ENCODE measurements at regions not wholly inside any gene's neighbourhood (a gene's known extent, or its start where the extent isn't known, plus 50 kb on each side); places are given as distances from the start of the nearest gene placed in this dataset.

DNA sequence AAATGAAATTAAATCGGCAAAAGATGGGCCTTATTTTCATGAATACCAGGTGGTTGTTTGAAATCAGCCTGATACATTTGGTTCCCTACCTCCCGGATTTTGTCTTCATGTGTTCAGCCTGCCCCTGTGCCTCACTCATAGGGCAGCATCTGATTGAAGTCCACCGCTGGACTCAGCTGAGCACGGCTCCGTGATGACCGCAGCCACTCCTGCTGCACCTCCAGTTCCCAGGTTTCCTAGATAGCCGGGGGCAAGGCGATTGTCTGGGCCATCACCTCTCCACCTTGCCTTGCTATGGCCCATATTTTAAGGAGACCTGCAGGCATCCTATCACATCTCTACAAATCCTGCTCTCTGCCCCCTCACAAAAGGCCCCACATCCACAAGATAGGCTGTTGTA, 563.8 kb downstream of the NUF2 start:
- H3K27me3 Mint-ChIP-seq, result no peaks in the 10 kb centered on the region
- no peak for DNase-seq
- Histone ChIP-seq H3K27ac (ENCODE audit: low read depth, low read length) (no peak overlapping the region), H3K4me3 (ENCODE audit: low read length in 2 of 2) (no peak overlapping the region), H3K4me1 (ENCODE audit: insufficient read depth, low read length) (no peaks in the 10 kb centered on the region), H3K27me3 (ENCODE audit: insufficient read depth, low read length) (no peaks in the 10 kb centered on the region), H3K36me3 (ENCODE audit: insufficient read depth, low read length) (no peaks in the 10 kb centered on the region), H3K9me3 (ENCODE audit: control insufficient read depth in 1 of 2, low read length in 2 of 2) (no peaks in the 10 kb centered on the region)
- H3K27ac Mint-ChIP-seq, result no peak overlapping the region
- no peak overlapping the region for H3K4me3 Mint-ChIP-seq
- H3K36me3 Mint-ChIP-seq, result no peaks in the 10 kb centered on the region
- H3K9me3 Mint-ChIP-seq, result peaks cover 0 to 4% (median 0%) of the 10 kb centered on the region in 8 donors
- intact Hi-C loops (cut with micrococcal nuclease), result no loop called here
- CTCF ChIA-PET (ENCODE audit: partially characterized antibody), result no interaction called here
- H3K4me1 Mint-ChIP-seq, result no peaks in the 10 kb centered on the region
- POLR2A ChIA-PET (ENCODE audit: partially characterized antibody), result no interaction called here

DNA sequence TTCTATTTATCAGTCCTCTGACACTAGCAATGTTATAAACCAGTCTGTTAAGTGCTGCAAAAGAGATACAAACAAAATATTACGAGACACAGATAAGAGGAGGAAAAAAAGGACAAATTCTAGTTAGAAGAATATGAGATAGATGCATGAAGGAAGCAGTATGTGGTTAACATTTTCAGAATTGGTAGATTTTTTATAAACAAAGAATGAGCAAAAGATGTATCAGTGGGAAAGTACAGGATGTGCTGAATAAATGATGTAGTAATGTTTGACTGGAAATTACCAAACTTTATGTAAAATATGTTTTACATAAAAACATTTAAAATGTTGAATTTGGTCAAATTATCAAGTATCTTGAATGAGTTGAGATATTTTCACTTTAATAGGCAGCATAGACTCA, 574.2 kb downstream of the NUF2 start:
- H3K4me1 ChIP-seq (ENCODE audit: insufficient read depth, low read length), result no peaks in the 10 kb centered on the region
- ChIA-PET CTCF (ENCODE audit: partially characterized antibody) (no interaction called here), POLR2A (ENCODE audit: partially characterized antibody) (no interaction called here)
- H3K9me3 Mint-ChIP-seq, result peaks cover 0 to 6% (median 4%) of the 10 kb centered on the region in 8 donors
- intact Hi-C loops (cut with micrococcal nuclease), result no loop called here
- H3K9me3 ChIP-seq (ENCODE audit: control insufficient read depth in 1 of 2, low read length in 2 of 2), result no peaks in the 10 kb centered on the region
- no peaks in the 10 kb centered on the region for H3K27me3 Mint-ChIP-seq
- H3K36me3 ChIP-seq (ENCODE audit: insufficient read depth, low read length), result no peaks in the 10 kb centered on the region
- no peaks in the 10 kb centered on the region for H3K36me3 Mint-ChIP-seq
- H3K4me3 ChIP-seq (ENCODE audit: low read length in 2 of 2), result no peak overlapping the region
- DNase-seq, result no peak
- H3K4me1 Mint-ChIP-seq, result no peaks in the 10 kb centered on the region
- no peaks in the 10 kb centered on the region for H3K27me3 ChIP-seq (ENCODE audit: insufficient read depth, low read length)
- H3K4me3 Mint-ChIP-seq, result no peak overlapping the region
- no peak overlapping the region for H3K27ac ChIP-seq (ENCODE audit: low read depth, low read length)
- H3K27ac Mint-ChIP-seq, result no peak overlapping the region

GRCh38 chr1:163897412-163898155, 575.8 kb downstream of the NUF2 start:
- no peaks in the 10 kb centered on the region for H3K27me3 Mint-ChIP-seq
- Histone ChIP-seq H3K4me1 (ENCODE audit: insufficient read depth, low read length) (no peaks in the 10 kb centered on the region), H3K27me3 (ENCODE audit: insufficient read depth, low read length) (no peaks in the 10 kb centered on the region), H3K36me3 (ENCODE audit: insufficient read depth, low read length) (no peaks in the 10 kb centered on the region), H3K4me3 (ENCODE audit: low read length in 2 of 2) (no peak overlapping the region), H3K9me3 (ENCODE audit: control insufficient read depth in 1 of 2, low read length in 2 of 2) (no peaks in the 10 kb centered on the region), H3K27ac (ENCODE audit: low read depth, low read length) (no peak overlapping the region)
- peaks cover 0 to 8% (median 3%) of the 10 kb centered on the region in 8 donors for H3K9me3 Mint-ChIP-seq
- POLR2A ChIA-PET (ENCODE audit: partially characterized antibody), result no interaction called here
- no peak overlapping the region for H3K27ac Mint-ChIP-seq
- H3K36me3 Mint-ChIP-seq, result no peaks in the 10 kb centered on the region
- CTCF ChIA-PET (ENCODE audit: partially characterized antibody), result no interaction called here
- H3K4me3 Mint-ChIP-seq, result peak overlapping the region in 1 of 8 donors; percentile 4
- no peaks in the 10 kb centered on the region for H3K4me1 Mint-ChIP-seq
- intact Hi-C loops (cut with micrococcal nuclease), result no loop called here
- DNase-seq, result no peak

GRCh38 chr1:163906283-163906682, 584.5 kb downstream of the NUF2 start:
- CTCF ChIA-PET (ENCODE audit: partially characterized antibody), result no interaction called here
- Mint-ChIP-seq H3K36me3 (no peaks in the 10 kb centered on the region), H3K4me3 (no peak overlapping the region), H3K27ac (no peak overlapping the region), H3K27me3 (no peaks in the 10 kb centered on the region), H3K4me1 (no peaks in the 10 kb centered on the region), H3K9me3 (peaks cover 2 to 35% (median 18%) of the 10 kb centered on the region in 8 donors)
- intact Hi-C loops (cut with micrococcal nuclease), result no loop called here
- Histone ChIP-seq H3K36me3 (ENCODE audit: insufficient read depth, low read length) (no peaks in the 10 kb centered on the region), H3K9me3 (ENCODE audit: control insufficient read depth in 1 of 2, low read length in 2 of 2) (peaks cover 0 to 2% of the 10 kb centered on the region in 2 donors), H3K4me3 (ENCODE audit: low read length in 2 of 2) (no peak overlapping the region), H3K27me3 (ENCODE audit: insufficient read depth, low read length) (no peaks in the 10 kb centered on the region), H3K4me1 (ENCODE audit: insufficient read depth, low read length) (no peaks in the 10 kb centered on the region), H3K27ac (ENCODE audit: low read depth, low read length) (no peak overlapping the region)
- POLR2A ChIA-PET (ENCODE audit: partially characterized antibody), result no interaction called here
- DNase-seq, result no peak

DNA sequence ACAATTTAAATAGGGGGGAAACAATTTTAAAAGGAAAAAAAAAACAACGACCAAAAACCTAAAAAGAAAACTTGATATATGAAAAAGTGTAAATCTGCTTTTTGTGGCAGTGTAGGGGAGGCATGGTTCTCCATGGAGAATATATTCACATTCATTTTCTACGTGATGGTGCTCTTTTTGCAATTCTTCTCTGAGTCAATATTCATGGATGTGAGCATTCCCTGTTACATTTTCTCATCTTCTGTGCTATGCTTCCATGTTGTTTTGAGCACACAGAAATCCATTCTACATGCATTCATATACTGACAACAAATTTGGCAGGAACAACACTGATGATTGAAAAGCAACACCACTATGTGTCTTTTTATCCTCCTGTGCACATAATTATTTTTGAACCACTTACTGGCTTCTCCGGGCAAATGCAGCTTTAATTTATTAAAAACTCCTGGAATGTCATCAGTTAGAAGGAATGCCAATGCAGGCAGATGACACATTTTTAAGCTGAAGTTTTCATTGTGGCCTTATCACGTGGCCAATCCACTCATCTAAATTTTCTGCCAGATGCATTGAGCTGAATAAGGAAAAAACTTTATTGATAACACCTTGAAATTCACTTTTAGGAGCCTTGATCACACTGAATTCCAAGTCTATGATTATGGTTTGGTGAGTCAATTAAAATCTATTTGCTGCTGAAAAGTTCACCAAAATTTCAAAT, 590.6 kb downstream of the NUF2 start:
- no peaks in the 10 kb centered on the region for H3K27me3 ChIP-seq (ENCODE audit: insufficient read depth, low read length)
- no peak overlapping the region for H3K4me3 ChIP-seq (ENCODE audit: low read length in 2 of 2)
- intact Hi-C loops (cut with micrococcal nuclease), result no loop called here
- H3K27ac ChIP-seq (ENCODE audit: low read depth, low read length), result no peak overlapping the region
- H3K27ac Mint-ChIP-seq, result no peak overlapping the region
- ChIA-PET CTCF (ENCODE audit: partially characterized antibody) (no interaction called here), POLR2A (ENCODE audit: partially characterized antibody) (no interaction called here)
- H3K9me3 Mint-ChIP-seq, result peaks cover 2 to 25% (median 14%) of the 10 kb centered on the region in 8 donors
- H3K27me3 Mint-ChIP-seq, result no peaks in the 10 kb centered on the region
- no peaks in the 10 kb centered on the region for H3K36me3 ChIP-seq (ENCODE audit: insufficient read depth, low read length)
- DNase-seq, result no peak
- no peaks in the 10 kb centered on the region for H3K9me3 ChIP-seq (ENCODE audit: control insufficient read depth in 1 of 2, low read length in 2 of 2)
- H3K36me3 Mint-ChIP-seq, result no peaks in the 10 kb centered on the region
- no peaks in the 10 kb centered on the region for H3K4me1 Mint-ChIP-seq
- H3K4me3 Mint-ChIP-seq, result no peak overlapping the region
- H3K4me1 ChIP-seq (ENCODE audit: insufficient read depth, low read length), result no peaks in the 10 kb centered on the region

- H3K27ac ChIP-seq (ENCODE audit: low read depth, low read length), result no peak overlapping the region
- Mint-ChIP-seq H3K36me3 (no peaks in the 10 kb centered on the region), H3K27ac (no peak overlapping the region), H3K9me3 (peaks cover under 1 to 11% (median 6%) of the 10 kb centered on the region in 8 donors), H3K4me1 (no peaks in the 10 kb centered on the region), H3K4me3 (no peak overlapping the region), H3K27me3 (no peaks in the 10 kb centered on the region)
- ChIA-PET POLR2A (ENCODE audit: partially characterized antibody) (no interaction called here), CTCF (ENCODE audit: partially characterized antibody) (no interaction called here)
- no peak for DNase-seq
- H3K4me3 ChIP-seq (ENCODE audit: low read length in 2 of 2), result no peak overlapping the region
- H3K9me3 ChIP-seq (ENCODE audit: control insufficient read depth in 1 of 2, low read length in 2 of 2), result no peaks in the 10 kb centered on the region
- H3K4me1 ChIP-seq (ENCODE audit: insufficient read depth, low read length), result no peaks in the 10 kb centered on the region
- intact Hi-C loops (cut with micrococcal nuclease), result no loop called here
- no peaks in the 10 kb centered on the region for H3K27me3 ChIP-seq (ENCODE audit: insufficient read depth, low read length)
- no peaks in the 10 kb centered on the region for H3K36me3 ChIP-seq (ENCODE audit: insufficient read depth, low read length)
These were observed 593.1 kb downstream of the NUF2 start for GRCh38 chr1:163914785-163915413.

DNA sequence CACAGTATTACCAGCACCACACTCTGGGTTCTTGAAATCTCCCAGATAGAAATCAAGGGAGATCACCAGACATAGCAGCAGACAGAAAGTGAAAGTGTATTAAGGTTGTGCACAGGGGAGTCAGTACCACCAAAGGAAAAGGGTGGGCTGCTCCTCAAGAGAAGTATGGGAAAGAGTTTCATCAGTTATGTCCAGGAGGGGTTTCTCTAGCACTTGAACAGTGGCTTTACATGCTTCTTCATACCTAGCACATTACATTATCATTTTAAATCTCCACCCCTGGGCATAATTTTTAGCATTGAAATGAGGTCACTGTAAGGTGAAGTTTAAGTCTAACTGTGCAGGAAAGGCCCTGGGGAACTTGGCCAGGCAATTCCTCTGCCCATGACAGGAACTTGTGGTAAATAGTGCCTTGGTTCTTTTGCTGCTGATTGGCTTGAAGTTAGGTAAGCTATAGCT, 601.0 kb downstream of the NUF2 start:
- peaks cover under 1 to 8% (median 5%) of the 10 kb centered on the region in 8 donors for H3K9me3 Mint-ChIP-seq
- H3K9me3 ChIP-seq (ENCODE audit: control insufficient read depth in 1 of 2, low read length in 2 of 2), result no peaks in the 10 kb centered on the region
- no peaks in the 10 kb centered on the region for H3K36me3 ChIP-seq (ENCODE audit: insufficient read depth, low read length)
- no peaks in the 10 kb centered on the region for H3K4me1 Mint-ChIP-seq
- H3K4me3 Mint-ChIP-seq, result no peak overlapping the region
- DNase-seq, result no peak
- no peak overlapping the region for H3K27ac ChIP-seq (ENCODE audit: low read depth, low read length)
- no peak overlapping the region for H3K4me3 ChIP-seq (ENCODE audit: low read length in 2 of 2)
- POLR2A ChIA-PET (ENCODE audit: partially characterized antibody), result no interaction called here
- intact Hi-C loops (cut with micrococcal nuclease), result no loop called here
- no peaks in the 10 kb centered on the region for H3K36me3 Mint-ChIP-seq
- no peak overlapping the region for H3K27ac Mint-ChIP-seq
- CTCF ChIA-PET (ENCODE audit: partially characterized antibody), result no interaction called here
- no peaks in the 10 kb centered on the region for H3K27me3 ChIP-seq (ENCODE audit: insufficient read depth, low read length)
- no peaks in the 10 kb centered on the region for H3K27me3 Mint-ChIP-seq
- no peaks in the 10 kb centered on the region for H3K4me1 ChIP-seq (ENCODE audit: insufficient read depth, low read length)
